ENCODE measurements at regions not wholly inside any gene's neighbourhood (a gene's known extent, or its start where the extent isn't known, plus 50 kb on each side); places are given as distances from the start of the nearest gene placed in this dataset.
"Not testable (repeated sequence)": the region's sequence is repeated elsewhere in the genome, so short reads cannot be mapped to it uniquely, and the experiment has no call there.

- H3K9me3 ChIP-seq (ENCODE audit: control insufficient read depth in 5 of 5, low read length in 5 of 5): peaks cover 3 to 13% (median 5%) of the 10 kb centered on the region in 5 donors
- H3K36me3 ChIP-seq (ENCODE audit: control insufficient read depth in 5 of 5, insufficient read depth in 5 of 5, low read length in 5 of 5): no peaks in the 10 kb centered on the region
- H3K9ac ChIP-seq (ENCODE audit: low read length in 5 of 5): no peak overlapping the region
- H3K27me3 ChIP-seq (ENCODE audit: control insufficient read depth in 5 of 5, insufficient read depth in 4 of 5, low read length in 5 of 5): peaks cover 3 to 10% (median 6%) of the 10 kb centered on the region in 5 donors
- no peaks in the 10 kb centered on the region for H3K4me1 ChIP-seq (ENCODE audit: control insufficient read depth in 5 of 5, insufficient read depth in 5 of 5, low read length in 5 of 5)
- H3K4me3 ChIP-seq (ENCODE audit: low read depth in 1 of 5, low read length in 5 of 5): no peak overlapping the region
- H3K27ac ChIP-seq (ENCODE audit: low read depth, low read length): no peak overlapping the region
Observed at GRCh38 chr4:8719421-8719820, 126.9 kb downstream of the CPZ start.

- not testable (repeated sequence) for H3K27me3 ChIP-seq (ENCODE audit: control insufficient read depth in 5 of 5, insufficient read depth in 4 of 5, low read length in 5 of 5); H3K36me3 ChIP-seq (ENCODE audit: control insufficient read depth in 5 of 5, insufficient read depth in 5 of 5, low read length in 5 of 5); H3K4me1 ChIP-seq (ENCODE audit: control insufficient read depth in 5 of 5, insufficient read depth in 5 of 5, low read length in 5 of 5); H3K27ac ChIP-seq (ENCODE audit: low read depth, low read length); H3K9ac ChIP-seq (ENCODE audit: low read length in 5 of 5); H3K4me3 ChIP-seq (ENCODE audit: low read depth in 1 of 5, low read length in 5 of 5)
- H3K9me3 ChIP-seq (ENCODE audit: control insufficient read depth in 5 of 5, low read length in 5 of 5): peaks cover 6 to 27% (median 22%) of the 10 kb centered on the region in 5 donors
Observed at GRCh38 chr4:8717470-8717869, 124.9 kb downstream of the CPZ start.

- H3K36me3 ChIP-seq (ENCODE audit: control insufficient read depth in 5 of 5, insufficient read depth in 5 of 5, low read length in 5 of 5): no peaks in the 10 kb centered on the region
- H3K27me3 ChIP-seq (ENCODE audit: control insufficient read depth in 5 of 5, insufficient read depth in 4 of 5, low read length in 5 of 5): peaks cover 0 to 19% (median 9%) of the 10 kb centered on the region in 5 donors
- no peaks in the 10 kb centered on the region for H3K4me1 ChIP-seq (ENCODE audit: control insufficient read depth in 5 of 5, insufficient read depth in 5 of 5, low read length in 5 of 5)
- H3K4me3 ChIP-seq (ENCODE audit: low read depth in 1 of 5, low read length in 5 of 5): no peak overlapping the region
- no peak overlapping the region for H3K9ac ChIP-seq (ENCODE audit: low read length in 5 of 5)
- no peak overlapping the region for H3K27ac ChIP-seq (ENCODE audit: low read depth, low read length)
- H3K9me3 ChIP-seq (ENCODE audit: control insufficient read depth in 5 of 5, low read length in 5 of 5): peaks cover 4 to 35% (median 29%) of the 10 kb centered on the region in 5 donors
Observed at GRCh38 chr4:8710946-8711345, 118.4 kb downstream of the CPZ start.

- H3K4me3 ChIP-seq (ENCODE audit: low read depth in 1 of 5, low read length in 5 of 5): no peak overlapping the region
- H3K27ac ChIP-seq (ENCODE audit: low read depth, low read length): no peak overlapping the region
- no peak overlapping the region for H3K9ac ChIP-seq (ENCODE audit: low read length in 5 of 5)
- H3K9me3 ChIP-seq (ENCODE audit: control insufficient read depth in 5 of 5, low read length in 5 of 5): peaks cover 4 to 35% (median 29%) of the 10 kb centered on the region in 5 donors
- no peaks in the 10 kb centered on the region for H3K4me1 ChIP-seq (ENCODE audit: control insufficient read depth in 5 of 5, insufficient read depth in 5 of 5, low read length in 5 of 5)
- H3K36me3 ChIP-seq (ENCODE audit: control insufficient read depth in 5 of 5, insufficient read depth in 5 of 5, low read length in 5 of 5): no peaks in the 10 kb centered on the region
- H3K27me3 ChIP-seq (ENCODE audit: control insufficient read depth in 5 of 5, insufficient read depth in 4 of 5, low read length in 5 of 5): peaks cover 0 to 24% (median 14%) of the 10 kb centered on the region in 5 donors
Observed at GRCh38 chr4:8710416-8710815, 117.9 kb downstream of the CPZ start.

- Histone ChIP-seq H3K27me3 (ENCODE audit: control insufficient read depth in 5 of 5, insufficient read depth in 4 of 5, low read length in 5 of 5) (peaks cover 2 to 26% (median 20%) of the 10 kb centered on the region in 5 donors), H3K4me1 (ENCODE audit: control insufficient read depth in 5 of 5, insufficient read depth in 5 of 5, low read length in 5 of 5) (no peaks in the 10 kb centered on the region), H3K4me3 (ENCODE audit: low read depth in 1 of 5, low read length in 5 of 5) (no peak overlapping the region)
Observed at GRCh38 chr4:8709729-8710360, 117.3 kb downstream of the CPZ start.

GRCh38 chr4:8709050-8709728, 116.6 kb downstream of the CPZ start:
- no peak overlapping the region for H3K27ac ChIP-seq (ENCODE audit: low read depth, low read length)
- no peak overlapping the region for H3K9ac ChIP-seq (ENCODE audit: low read length in 5 of 5)
- H3K4me3 ChIP-seq (ENCODE audit: low read depth in 1 of 5, low read length in 5 of 5): no peak overlapping the region
- peaks cover 3 to 26% (median 24%) of the 10 kb centered on the region in 5 donors for H3K27me3 ChIP-seq (ENCODE audit: control insufficient read depth in 5 of 5, insufficient read depth in 4 of 5, low read length in 5 of 5)
- H3K9me3 ChIP-seq (ENCODE audit: control insufficient read depth in 5 of 5, low read length in 5 of 5): peaks cover 4 to 30% (median 22%) of the 10 kb centered on the region in 5 donors
- no peaks in the 10 kb centered on the region for H3K36me3 ChIP-seq (ENCODE audit: control insufficient read depth in 5 of 5, insufficient read depth in 5 of 5, low read length in 5 of 5)
- H3K4me1 ChIP-seq (ENCODE audit: control insufficient read depth in 5 of 5, insufficient read depth in 5 of 5, low read length in 5 of 5): no peaks in the 10 kb centered on the region

More at GRCh38 chr4:8709729-8710360, 117.3 kb downstream of the CPZ start:
- no peak overlapping the region for H3K9ac ChIP-seq (ENCODE audit: low read length in 5 of 5)
- H3K36me3 ChIP-seq (ENCODE audit: control insufficient read depth in 5 of 5, insufficient read depth in 5 of 5, low read length in 5 of 5): no peaks in the 10 kb centered on the region
- H3K9me3 ChIP-seq (ENCODE audit: control insufficient read depth in 5 of 5, low read length in 5 of 5): peaks cover 4 to 32% (median 26%) of the 10 kb centered on the region in 5 donors
- no peak overlapping the region for H3K27ac ChIP-seq (ENCODE audit: low read depth, low read length)

GRCh38 chr4:8708401-8709021, 115.9 kb downstream of the CPZ start:
- H3K27ac ChIP-seq (ENCODE audit: low read depth, low read length): no peak overlapping the region

GRCh38 chr4:8707045-8707781, 114.6 kb downstream of the CPZ start:
- no peak overlapping the region for H3K9ac ChIP-seq (ENCODE audit: low read length in 5 of 5)
- no peak overlapping the region for H3K4me3 ChIP-seq (ENCODE audit: low read depth in 1 of 5, low read length in 5 of 5)
- H3K27ac ChIP-seq (ENCODE audit: low read depth, low read length): no peak overlapping the region
- no peaks in the 10 kb centered on the region for H3K36me3 ChIP-seq (ENCODE audit: control insufficient read depth in 5 of 5, insufficient read depth in 5 of 5, low read length in 5 of 5)
- H3K9me3 ChIP-seq (ENCODE audit: control insufficient read depth in 5 of 5, low read length in 5 of 5): peaks cover 0 to 18% (median 8%) of the 10 kb centered on the region in 5 donors
- peaks cover 18 to 44% (median 33%) of the 10 kb centered on the region in 5 donors for H3K27me3 ChIP-seq (ENCODE audit: control insufficient read depth in 5 of 5, insufficient read depth in 4 of 5, low read length in 5 of 5)
- no peaks in the 10 kb centered on the region for H3K4me1 ChIP-seq (ENCODE audit: control insufficient read depth in 5 of 5, insufficient read depth in 5 of 5, low read length in 5 of 5)

More at GRCh38 chr4:8708401-8709021, 115.9 kb downstream of the CPZ start:
- H3K36me3 ChIP-seq (ENCODE audit: control insufficient read depth in 5 of 5, insufficient read depth in 5 of 5, low read length in 5 of 5): no peaks in the 10 kb centered on the region
- no peaks in the 10 kb centered on the region for H3K4me1 ChIP-seq (ENCODE audit: control insufficient read depth in 5 of 5, insufficient read depth in 5 of 5, low read length in 5 of 5)
- peaks cover 7 to 33% (median 27%) of the 10 kb centered on the region in 5 donors for H3K27me3 ChIP-seq (ENCODE audit: control insufficient read depth in 5 of 5, insufficient read depth in 4 of 5, low read length in 5 of 5)
- H3K9ac ChIP-seq (ENCODE audit: low read length in 5 of 5): no peak overlapping the region
- no peak overlapping the region for H3K4me3 ChIP-seq (ENCODE audit: low read depth in 1 of 5, low read length in 5 of 5)
- peaks cover 4 to 30% (median 19%) of the 10 kb centered on the region in 5 donors for H3K9me3 ChIP-seq (ENCODE audit: control insufficient read depth in 5 of 5, low read length in 5 of 5)

GRCh38 chr4:8706216-8707044, 113.9 kb downstream of the CPZ start:
- Histone ChIP-seq H3K9me3 (ENCODE audit: control insufficient read depth in 5 of 5, low read length in 5 of 5) (peaks cover 0 to 13% (median 2%) of the 10 kb centered on the region in 5 donors), H3K36me3 (ENCODE audit: control insufficient read depth in 5 of 5, insufficient read depth in 5 of 5, low read length in 5 of 5) (no peaks in the 10 kb centered on the region), H3K27me3 (ENCODE audit: control insufficient read depth in 5 of 5, insufficient read depth in 4 of 5, low read length in 5 of 5) (peaks cover 25 to 47% (median 40%) of the 10 kb centered on the region in 5 donors), H3K27ac (ENCODE audit: low read depth, low read length) (no peak overlapping the region), H3K4me3 (ENCODE audit: low read depth in 1 of 5, low read length in 5 of 5) (no peak overlapping the region), H3K9ac (ENCODE audit: low read length in 5 of 5) (no peak overlapping the region), H3K4me1 (ENCODE audit: control insufficient read depth in 5 of 5, insufficient read depth in 5 of 5, low read length in 5 of 5) (no peaks in the 10 kb centered on the region)
